Kidney epithelial cell (primary cell): ENCODE measurements at regions not wholly inside any gene's neighbourhood (a gene's known extent, or its start where the extent isn't known, plus 50 kb on each side); places are given as distances from the start of the nearest gene placed in this dataset.
"Not testable (repeated sequence)": the region's sequence is repeated elsewhere in the genome, so short reads cannot be mapped to it uniquely, and the experiment has no call there.

Experiments
- DNase-seq: peaks from one replicate; pipeline ENCODE4 v3.0.0-alpha.2; 2010; ENCODE audit warnings: low read depth
- H3K27me3 ChIP-seq: 2 replicates; pipeline ENCODE4 v1.6.0; 2011; ENCODE audit warnings: low read length; ENCODE audit not compliant: control insufficient read depth, insufficient read depth
- H3K36me3 ChIP-seq: 2 replicates; pipeline ENCODE4 v1.5.1; 2011; ENCODE audit warnings: low read length; ENCODE audit not compliant: control insufficient read depth, insufficient read depth
- H3K4me3 ChIP-seq: 2 replicates; pipeline ENCODE4 v1.5.1; 2011; ENCODE audit warnings: low read depth, mild to moderate bottlenecking, control low read depth, low read length

DNA sequence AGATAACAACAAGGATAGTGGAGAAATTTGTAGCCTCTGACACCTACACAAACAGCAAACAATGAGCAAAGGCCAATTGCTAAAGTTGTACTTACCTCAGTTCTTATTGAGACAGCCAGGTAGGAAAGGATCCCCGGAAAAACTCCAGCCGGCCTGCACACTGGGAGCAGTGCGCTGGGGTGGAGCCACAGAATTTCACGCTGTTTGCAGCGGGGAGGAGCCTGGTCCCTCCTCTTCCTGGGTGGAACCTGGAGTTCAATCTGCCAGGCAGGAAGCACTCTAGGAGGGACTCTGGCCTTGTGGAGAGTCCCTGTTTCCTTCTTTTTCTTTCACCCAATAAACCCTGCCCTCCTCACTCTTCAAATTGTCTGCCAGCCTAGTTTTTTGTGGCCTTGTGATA is 382.6 kb upstream of the TGIF2LX start:
- not testable (repeated sequence) for DNase-seq, H3K4me3 ChIP-seq, H3K27me3 ChIP-seq, H3K36me3 ChIP-seq

DNA sequence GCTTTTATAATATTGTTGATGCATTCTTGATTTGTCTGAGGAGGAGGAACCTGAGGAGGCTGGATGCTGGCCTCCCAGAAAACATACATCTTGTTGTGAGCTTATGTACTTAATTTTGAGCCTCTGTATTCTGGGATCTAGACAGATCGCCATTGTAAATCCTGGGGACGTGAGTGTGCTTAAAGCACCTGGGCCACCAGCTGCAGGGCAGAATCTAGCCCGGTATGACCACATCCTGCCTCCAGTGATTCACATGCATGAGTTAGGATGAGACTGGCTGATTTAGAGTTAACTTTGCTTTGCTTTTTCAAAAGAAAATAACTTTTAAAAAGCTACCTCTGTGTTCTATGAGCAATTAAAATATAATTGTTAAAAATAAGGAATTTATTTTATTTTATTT is 364.6 kb upstream of the TGIF2LX start:
- not testable (repeated sequence) for H3K4me3 ChIP-seq, DNase-seq, H3K36me3 ChIP-seq

DNA sequence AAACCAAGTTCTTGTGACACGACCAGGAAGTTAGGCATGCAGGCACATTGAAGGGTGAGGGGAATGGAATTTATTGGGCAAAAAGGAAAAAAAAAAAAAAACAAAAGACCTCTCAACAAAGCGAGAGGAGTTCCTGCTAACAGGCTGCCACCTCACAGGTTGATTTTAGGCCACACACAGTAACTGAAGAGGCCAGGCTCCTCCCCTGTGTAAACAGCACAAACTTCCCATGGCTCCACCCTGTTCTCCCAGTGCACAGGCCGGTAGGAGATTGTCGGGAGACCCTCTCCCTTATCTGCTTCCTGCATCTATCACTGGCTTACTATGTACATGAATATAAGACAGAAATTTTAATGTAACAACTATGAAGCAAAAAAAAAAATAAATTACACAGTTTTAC is 359.6 kb upstream of the TGIF2LX start:
- not testable (repeated sequence) for DNase-seq, H3K4me3 ChIP-seq, H3K36me3 ChIP-seq, H3K27me3 ChIP-seq

More for the DNA sequence above, 364.6 kb upstream of the TGIF2LX start:
- H3K27me3 ChIP-seq: not testable (repeated sequence)

DNA sequence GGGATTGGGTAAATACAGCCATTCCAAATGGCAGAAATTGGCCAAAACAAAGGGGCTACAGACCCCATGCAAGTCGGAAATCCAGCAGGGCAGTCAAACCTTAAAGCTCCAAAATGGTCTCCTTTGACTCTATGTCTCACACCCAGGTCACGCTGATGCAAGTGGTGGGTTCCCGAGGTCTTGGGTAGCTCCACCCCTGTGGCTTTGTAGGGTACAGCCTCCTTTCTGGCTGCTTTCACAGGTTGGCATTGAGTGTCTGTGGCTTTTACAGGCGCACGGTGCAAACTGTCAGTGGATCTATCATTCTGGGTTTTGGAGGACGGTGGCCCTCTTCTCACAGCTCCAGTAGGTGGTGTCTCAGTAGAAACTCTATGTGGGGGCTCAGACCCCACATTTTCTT is 358.6 kb upstream of the TGIF2LX start:
- H3K27me3 ChIP-seq, DNase-seq, H3K36me3 ChIP-seq, H3K4me3 ChIP-seq: not testable (repeated sequence)

DNA sequence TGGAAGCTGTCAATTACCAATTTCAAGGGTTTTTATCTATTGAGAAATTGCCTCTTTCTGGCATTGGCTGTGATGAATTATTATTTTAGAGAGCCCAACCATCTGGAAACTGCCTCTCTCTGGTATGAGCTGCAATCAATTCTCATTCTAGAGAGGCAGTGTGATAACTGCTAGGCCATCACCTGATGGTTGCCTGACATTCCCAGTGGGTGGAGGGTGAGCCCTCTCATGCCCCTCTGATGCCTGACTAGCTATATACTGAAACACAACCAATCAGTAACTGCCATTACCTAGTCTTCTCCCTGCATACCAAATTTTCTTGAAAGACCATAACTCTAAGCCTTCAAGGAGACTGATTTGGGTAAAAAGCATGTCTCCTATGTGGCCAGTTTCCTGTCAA is 353.9 kb upstream of the TGIF2LX start:
- not testable (repeated sequence) for H3K4me3 ChIP-seq, H3K27me3 ChIP-seq, H3K36me3 ChIP-seq, DNase-seq

DNA sequence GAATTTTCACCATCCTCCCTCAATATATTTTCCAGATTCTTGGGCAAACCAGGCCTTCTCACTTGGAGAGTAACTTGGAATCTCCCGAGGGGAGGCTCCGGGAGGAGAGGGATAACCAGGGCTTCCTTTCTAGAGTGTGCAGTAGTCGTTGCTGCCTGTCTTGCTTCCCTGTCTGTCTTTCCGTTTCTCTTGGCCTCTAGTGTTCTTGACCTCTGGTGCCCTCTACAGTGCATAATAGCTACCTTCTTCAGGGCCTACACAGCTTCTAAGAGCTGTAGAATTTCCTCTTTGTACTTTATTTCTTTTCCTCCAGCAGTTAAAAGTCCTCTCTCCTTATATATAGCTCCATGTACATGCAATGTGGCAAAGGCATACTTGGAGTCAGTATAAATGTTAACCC is 339.8 kb upstream of the TGIF2LX start:
- H3K27me3 ChIP-seq, DNase-seq: not testable (repeated sequence)

DNA sequence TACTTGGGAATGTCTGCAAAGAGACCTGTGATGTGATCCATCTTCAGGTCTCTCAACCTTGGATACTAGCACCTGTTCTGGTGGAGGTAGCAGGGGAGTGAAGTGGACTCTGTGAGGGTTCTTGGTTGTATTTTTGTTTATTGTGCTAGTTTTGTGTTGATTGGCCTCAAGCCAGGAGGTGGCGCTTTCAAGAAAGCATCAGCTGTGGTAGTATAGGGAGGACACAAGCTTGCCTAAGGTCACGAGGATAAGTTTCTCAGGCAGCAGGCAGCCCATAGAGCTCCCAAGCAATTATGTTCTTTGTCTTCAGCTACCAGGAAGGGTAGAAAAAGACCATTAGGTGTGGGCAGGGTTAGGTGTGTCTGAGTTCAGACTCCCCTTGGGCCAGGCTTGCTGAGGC is 289.9 kb upstream of the TGIF2LX start:
- DNase-seq, H3K4me3 ChIP-seq, H3K36me3 ChIP-seq, H3K27me3 ChIP-seq: not testable (repeated sequence)

More for the DNA sequence above, 339.8 kb upstream of the TGIF2LX start:
- H3K4me3 ChIP-seq, H3K36me3 ChIP-seq: not testable (repeated sequence)

DNA sequence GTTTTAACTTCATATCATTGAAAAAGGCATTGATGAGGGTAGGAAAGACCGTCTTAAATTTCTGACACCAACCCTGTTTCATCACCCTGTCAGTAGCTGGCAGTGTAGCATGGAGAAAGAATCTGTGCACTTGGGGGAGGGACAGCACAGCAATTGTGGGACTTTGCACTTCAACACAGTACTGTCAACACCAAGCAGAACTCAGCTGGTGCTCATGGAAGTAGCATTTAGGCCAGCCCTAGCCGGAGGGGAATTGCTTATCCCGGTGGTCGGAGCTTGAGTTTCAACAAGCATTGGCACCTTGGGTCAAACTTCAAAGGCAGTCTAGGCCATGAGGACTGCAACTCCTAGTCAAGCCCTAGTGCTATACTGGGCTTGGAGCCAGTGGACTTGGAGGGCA is 285.8 kb upstream of the TGIF2LX start:
- not testable (repeated sequence) for DNase-seq, H3K4me3 ChIP-seq, H3K27me3 ChIP-seq, H3K36me3 ChIP-seq

DNA sequence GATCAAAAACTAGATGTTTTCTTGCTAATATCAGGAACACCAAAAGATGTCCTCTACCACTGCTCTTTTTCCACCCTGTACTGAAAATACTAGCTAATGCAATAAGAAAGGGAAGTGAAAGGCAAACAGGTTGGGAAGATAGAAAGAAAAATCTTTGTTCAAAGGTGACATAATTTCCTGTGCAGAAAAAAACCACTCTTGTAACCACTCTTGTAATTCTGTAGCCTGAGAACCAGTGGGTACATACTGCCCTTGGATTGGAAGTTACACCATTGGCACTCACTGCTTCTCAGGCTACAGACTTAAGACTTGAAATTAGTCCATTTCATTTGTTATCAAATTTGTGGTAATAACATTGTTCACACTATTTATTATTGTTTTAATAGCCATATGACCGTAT is 263.0 kb upstream of the TGIF2LX start:
- H3K36me3 ChIP-seq, H3K27me3 ChIP-seq, DNase-seq, H3K4me3 ChIP-seq: not testable (repeated sequence)

DNA sequence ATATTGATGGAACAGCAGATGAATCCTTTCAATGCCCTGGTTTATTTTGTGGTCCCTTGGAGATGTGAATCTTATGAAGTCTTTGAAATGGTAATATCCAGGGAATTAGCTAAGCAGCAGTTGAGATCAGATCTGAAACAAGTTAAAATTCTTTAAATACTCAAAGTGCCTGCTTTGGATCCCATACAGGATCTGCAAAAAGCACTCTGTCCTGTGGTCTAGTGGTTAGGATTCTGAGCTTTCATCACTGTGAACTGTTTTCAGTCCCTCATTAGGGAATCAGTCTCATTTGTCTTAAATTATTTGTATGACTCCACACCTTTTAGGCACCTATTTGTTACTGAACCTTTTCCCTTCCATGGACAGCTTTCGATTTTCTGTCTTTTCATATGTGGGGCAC is 215.2 kb upstream of the TGIF2LX start:
- DNase-seq, H3K27me3 ChIP-seq, H3K36me3 ChIP-seq, H3K4me3 ChIP-seq: not testable (repeated sequence)

DNA sequence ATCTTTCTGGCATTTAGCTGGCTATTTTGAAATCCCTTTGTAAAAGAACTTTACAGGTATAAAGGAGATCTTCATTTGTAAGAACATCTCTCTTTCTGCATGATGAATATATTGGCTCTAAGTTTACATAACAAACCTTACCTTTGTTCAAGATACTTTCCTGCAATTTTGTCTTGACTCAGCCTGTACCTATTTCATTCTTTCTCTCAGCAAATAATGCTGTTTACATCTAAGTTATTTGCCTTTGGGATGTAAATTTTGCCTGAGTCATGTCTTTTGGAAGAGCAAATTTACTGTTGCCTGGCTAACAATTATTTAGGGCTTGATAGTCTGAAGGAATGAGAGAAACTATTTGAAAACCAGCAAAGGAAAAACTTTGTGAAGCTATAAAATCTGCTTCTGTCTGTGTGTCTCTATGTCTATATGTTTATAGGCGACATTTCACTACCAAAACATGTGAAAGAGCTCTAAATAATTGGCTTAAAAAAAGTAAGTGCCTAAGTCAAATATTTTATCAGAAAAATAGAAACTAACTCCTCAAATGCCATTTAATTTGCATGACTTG is 214.3 kb upstream of the TGIF2LX start:
- not testable (repeated sequence) for H3K27me3 ChIP-seq, DNase-seq, H3K36me3 ChIP-seq, H3K4me3 ChIP-seq

DNA sequence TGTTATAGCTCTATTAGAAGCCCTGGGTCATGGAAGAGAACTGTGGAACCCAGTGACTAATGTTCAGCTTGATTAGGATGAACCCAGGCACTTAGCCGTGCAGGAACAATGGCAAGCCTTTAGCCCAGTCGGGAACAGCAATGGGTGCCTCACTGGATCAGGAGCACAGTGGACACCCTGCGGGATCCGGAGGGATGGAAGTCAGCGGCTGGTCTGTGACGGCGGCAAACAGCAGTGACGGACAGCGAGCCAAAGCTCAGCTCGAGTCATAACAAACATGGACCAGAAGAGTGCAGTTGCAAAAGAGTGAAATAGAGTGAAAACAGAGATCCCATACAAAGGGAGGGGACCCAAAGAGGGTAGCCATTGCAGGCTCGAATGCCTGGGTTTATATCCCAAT is 187.3 kb upstream of the TGIF2LX start:
- H3K27me3 ChIP-seq, H3K4me3 ChIP-seq, H3K36me3 ChIP-seq, DNase-seq: not testable (repeated sequence)

DNA sequence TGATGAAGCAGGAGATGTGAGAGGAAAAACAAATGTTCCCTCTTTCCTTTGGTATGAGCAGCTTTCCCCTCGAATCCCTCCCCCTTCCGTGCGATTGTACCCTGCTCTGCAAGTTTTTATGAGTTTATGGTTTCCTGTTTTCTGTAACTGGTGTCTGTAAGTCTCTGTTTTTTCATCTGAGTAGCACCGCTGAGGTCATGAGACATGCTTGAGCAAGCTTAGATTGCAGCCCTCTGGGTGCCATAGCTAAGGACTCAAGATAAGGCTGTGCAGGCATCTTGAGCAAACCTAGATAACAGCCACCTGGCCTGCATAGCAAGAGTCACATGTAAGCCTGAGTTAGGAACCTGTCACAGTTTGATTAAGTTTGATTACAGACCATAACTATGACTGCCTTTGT is 165.2 kb upstream of the TGIF2LX start:
- H3K36me3 ChIP-seq, H3K27me3 ChIP-seq, DNase-seq, H3K4me3 ChIP-seq: not testable (repeated sequence)
